Hematopoietic multipotent progenitor cell (in vitro differentiated cells): ENCODE measurements at regions not wholly inside any gene's neighbourhood (a gene's known extent, or its start where the extent isn't known, plus 50 kb on each side); places are given as distances from the start of the nearest gene placed in this dataset.

Experiments
- DNase-seq, 3 donors: peaks; one replicate each; pipeline ENCODE4 v3.0.0-alpha.2; 2011 to 2015; ENCODE audit warnings: low read depth in 2 of 3, low spot score in 2 of 3

- DNase-seq: no peak
Observed at GRCh38 chr7:116340943-116341907, 130.9 kb downstream of the TES start.

- DNase-seq: no peak
Observed at GRCh38 chr7:116342125-116342524, 131.8 kb downstream of the TES start.

GRCh38 chr7:116347151-116347832 lies 137.0 kb downstream of the TES start:
- DNase-seq: no peak

GRCh38 chr7:116348346-116348745 lies 138.0 kb downstream of the TES start:
- DNase-seq: no peak

GRCh38 chr7:116351966-116352365 lies 141.6 kb downstream of the TES start:
- no peak for DNase-seq

- DNase-seq: no peak
Observed at GRCh38 chr7:116353647-116354046, 143.3 kb downstream of the TES start.

- DNase-seq: no peak
Observed at GRCh38 chr7:116354171-116354545, 143.8 kb downstream of the TES start.

- DNase-seq: peak in 2 of 3 donors; percentile 21 to 48
Observed at GRCh38 chr7:116354546-116355423, 144.4 kb downstream of the TES start.

- DNase-seq: peak in 1 of 3 donors; percentile 53
Observed at GRCh38 chr7:116355424-116355765, 144.1 kb upstream of the CAV2 start.

GRCh38 chr7:116356333-116356965 lies 143.1 kb upstream of the CAV2 start:
- DNase-seq: no peak

GRCh38 chr7:116356979-116357378 lies 142.6 kb upstream of the CAV2 start:
- no peak for DNase-seq

- DNase-seq: no peak
Observed at GRCh38 chr7:116357781-116358670, 141.5 kb upstream of the CAV2 start.

GRCh38 chr7:116361767-116362166 lies 137.8 kb upstream of the CAV2 start:
- no peak for DNase-seq

- DNase-seq: no peak
Observed at GRCh38 chr7:116363637-116364432, 135.7 kb upstream of the CAV2 start.

- no peak for DNase-seq
Observed at GRCh38 chr7:116364469-116364868, 135.1 kb upstream of the CAV2 start.

- DNase-seq: no peak
Observed at GRCh38 chr7:116365797-116366196, 133.7 kb upstream of the CAV2 start.

GRCh38 chr7:116367171-116367813 lies 132.2 kb upstream of the CAV2 start:
- no peak for DNase-seq

GRCh38 chr7:116368965-116369364 lies 130.6 kb upstream of the CAV2 start:
- no peak for DNase-seq
